Activated naive CD4-positive, alpha-beta T cell treated with anti-CD3 and anti-CD28 coated beads, Interleukin-2, amount 10 ng/mL, durations not matched to agents 7 days and 5 days (primary cell): ENCODE measurements at regions not wholly inside any gene's neighbourhood (a gene's known extent, or its start where the extent isn't known, plus 50 kb on each side); places are given as distances from the start of the nearest gene placed in this dataset.

ENCODE experiments used
- CTCF ChIA-PET: fragments of 350-600 bp; sonication (Branson Sonifier 250); formaldehyde crosslinking; loops from one replicate; lab custom pipeline; 2021; ENCODE audit warnings: antibody characterized with exemption; lab: Charles Lee
- DNase-seq: peaks from one replicate; pipeline ENCODE4 v3.0.0-alpha.2; 2020
- H3K27ac Mint-ChIP-seq: one replicate; pipeline ENCODE4 v1.8.0; 2021; ENCODE audit warnings: mild to moderate bottlenecking, moderate library complexity, mixed read lengths
- H3K27me3 Mint-ChIP-seq: one replicate; pipeline ENCODE4 v1.8.0; 2021; ENCODE audit warnings: mild to moderate bottlenecking, mixed read lengths
- H3K36me3 Mint-ChIP-seq: one replicate; pipeline ENCODE4 v1.8.0; 2021; ENCODE audit warnings: mixed read lengths
- H3K4me1 Mint-ChIP-seq: one replicate; pipeline ENCODE4 v1.8.0; 2021; ENCODE audit warnings: mixed read lengths
- H3K4me3 Mint-ChIP-seq: one replicate; pipeline ENCODE4 v1.8.0; 2021; ENCODE audit warnings: mild to moderate bottlenecking, moderate library complexity, mixed read lengths
- H3K9me3 Mint-ChIP-seq: one replicate; pipeline ENCODE4 v1.8.0; 2021; ENCODE audit warnings: mixed read lengths

- DNase-seq: no peak
- Mint-ChIP-seq H3K27ac (no peak overlapping the region), H3K36me3 (no peaks in the 10 kb centered on the region), H3K9me3 (no peaks in the 10 kb centered on the region), H3K4me1 (no peaks in the 10 kb centered on the region), H3K4me3 (no peak overlapping the region), H3K27me3 (peaks cover 8% of the 10 kb centered on the region)
- CTCF ChIA-PET: interaction anchor here (0.6 to 0.7 kb wide), 2 partner anchors 20 to 188 kb away, joined by 3 to 5 read pairs; no protein-coding TSS in a partner anchor
These were observed 285.0 kb upstream of the C2CD4B start for GRCh38 chr15:62450061-62450460.

- peaks cover 8% of the 10 kb centered on the region for H3K27me3 Mint-ChIP-seq
- CTCF ChIA-PET: no interaction called here
These were observed 286.9 kb upstream of the C2CD4B start for GRCh38 chr15:62452026-62452425.

GRCh38 chr15:62452667-62453066 is 287.6 kb upstream of the C2CD4B start:
- Mint-ChIP-seq H3K4me3 (no peak overlapping the region), H3K4me1 (no peaks in the 10 kb centered on the region), H3K36me3 (no peaks in the 10 kb centered on the region), H3K9me3 (no peaks in the 10 kb centered on the region), H3K27ac (no peak overlapping the region), H3K27me3 (peaks cover 8% of the 10 kb centered on the region)
- CTCF ChIA-PET: no interaction called here
- no peak for DNase-seq

More at GRCh38 chr15:62452026-62452425, 286.9 kb upstream of the C2CD4B start:
- no peaks in the 10 kb centered on the region for H3K9me3 Mint-ChIP-seq
- H3K27ac Mint-ChIP-seq: no peak overlapping the region
- H3K36me3 Mint-ChIP-seq: no peaks in the 10 kb centered on the region
- no peak overlapping the region for H3K4me3 Mint-ChIP-seq
- no peak for DNase-seq
- no peaks in the 10 kb centered on the region for H3K4me1 Mint-ChIP-seq

- DNase-seq: no peak
- Mint-ChIP-seq H3K4me3 (no peak overlapping the region), H3K27ac (no peak overlapping the region), H3K4me1 (no peaks in the 10 kb centered on the region), H3K9me3 (no peaks in the 10 kb centered on the region), H3K36me3 (no peaks in the 10 kb centered on the region), H3K27me3 (peaks cover 8% of the 10 kb centered on the region)
- CTCF ChIA-PET: no interaction called here
These were observed 288.3 kb upstream of the C2CD4B start for GRCh38 chr15:62453375-62453774.

- no peaks in the 10 kb centered on the region for H3K9me3 Mint-ChIP-seq
- DNase-seq: no peak
- peaks cover 8% of the 10 kb centered on the region for H3K27me3 Mint-ChIP-seq
- CTCF ChIA-PET: no interaction called here
- H3K36me3 Mint-ChIP-seq: no peaks in the 10 kb centered on the region
- H3K4me3 Mint-ChIP-seq: no peak overlapping the region
- no peaks in the 10 kb centered on the region for H3K4me1 Mint-ChIP-seq
- no peak overlapping the region for H3K27ac Mint-ChIP-seq
These were observed 288.9 kb upstream of the C2CD4B start for GRCh38 chr15:62453981-62454380.

- Mint-ChIP-seq H3K27ac (no peak overlapping the region), H3K4me3 (no peak overlapping the region)
- CTCF ChIA-PET: no interaction called here
These were observed 289.6 kb upstream of the C2CD4B start for GRCh38 chr15:62454567-62455172.

GRCh38 chr15:62455441-62455921 is 290.4 kb upstream of the C2CD4B start:
- no peak for DNase-seq
- CTCF ChIA-PET: no interaction called here
- Mint-ChIP-seq H3K27ac (no peak overlapping the region), H3K4me3 (no peak overlapping the region), H3K4me1 (no peaks in the 10 kb centered on the region), H3K36me3 (no peaks in the 10 kb centered on the region), H3K9me3 (no peaks in the 10 kb centered on the region), H3K27me3 (peaks cover 4% of the 10 kb centered on the region)

More at GRCh38 chr15:62454567-62455172, 289.6 kb upstream of the C2CD4B start:
- Mint-ChIP-seq H3K9me3 (no peaks in the 10 kb centered on the region), H3K27me3 (peaks cover 8% of the 10 kb centered on the region), H3K36me3 (no peaks in the 10 kb centered on the region), H3K4me1 (no peaks in the 10 kb centered on the region)
- no peak for DNase-seq

- H3K9me3 Mint-ChIP-seq: no peaks in the 10 kb centered on the region
- no peaks in the 10 kb centered on the region for H3K36me3 Mint-ChIP-seq
- no peak for DNase-seq
- H3K4me3 Mint-ChIP-seq: no peak overlapping the region
- no peaks in the 10 kb centered on the region for H3K27me3 Mint-ChIP-seq
- H3K4me1 Mint-ChIP-seq: no peaks in the 10 kb centered on the region
- CTCF ChIA-PET: no interaction called here
- H3K27ac Mint-ChIP-seq: no peak overlapping the region
These were observed 291.2 kb upstream of the C2CD4B start for GRCh38 chr15:62456011-62456920.

- Mint-ChIP-seq H3K9me3 (no peaks in the 10 kb centered on the region), H3K27me3 (no peaks in the 10 kb centered on the region), H3K4me1 (no peaks in the 10 kb centered on the region), H3K4me3 (no peak overlapping the region), H3K27ac (no peak overlapping the region), H3K36me3 (no peaks in the 10 kb centered on the region)
- CTCF ChIA-PET: no interaction called here
- no peak for DNase-seq
These were observed 292.0 kb upstream of the C2CD4B start for GRCh38 chr15:62457100-62457499.

GRCh38 chr15:62459875-62460274 is 294.8 kb upstream of the C2CD4B start:
- H3K27ac Mint-ChIP-seq: no peak overlapping the region

GRCh38 chr15:62462268-62462667 is 297.2 kb upstream of the C2CD4B start:
- no peaks in the 10 kb centered on the region for H3K4me1 Mint-ChIP-seq
- H3K27ac Mint-ChIP-seq: no peak overlapping the region
- CTCF ChIA-PET: no interaction called here
- no peak overlapping the region for H3K4me3 Mint-ChIP-seq
- no peak for DNase-seq
- H3K9me3 Mint-ChIP-seq: no peaks in the 10 kb centered on the region
- no peaks in the 10 kb centered on the region for H3K27me3 Mint-ChIP-seq
- H3K36me3 Mint-ChIP-seq: no peaks in the 10 kb centered on the region

More at GRCh38 chr15:62459875-62460274, 294.8 kb upstream of the C2CD4B start:
- Mint-ChIP-seq H3K9me3 (no peaks in the 10 kb centered on the region), H3K36me3 (no peaks in the 10 kb centered on the region), H3K4me1 (no peaks in the 10 kb centered on the region), H3K4me3 (no peak overlapping the region), H3K27me3 (no peaks in the 10 kb centered on the region)
- CTCF ChIA-PET: no interaction called here
- no peak for DNase-seq

- Mint-ChIP-seq H3K9me3 (no peaks in the 10 kb centered on the region), H3K27me3 (no peaks in the 10 kb centered on the region), H3K4me1 (no peaks in the 10 kb centered on the region)
These were observed 297.6 kb upstream of the C2CD4B start for GRCh38 chr15:62462721-62463120.

GRCh38 chr15:62464705-62465104 is 299.6 kb upstream of the C2CD4B start:
- CTCF ChIA-PET: no interaction called here
- no peak overlapping the region for H3K4me3 Mint-ChIP-seq
- H3K9me3 Mint-ChIP-seq: no peaks in the 10 kb centered on the region
- no peak for DNase-seq
- no peaks in the 10 kb centered on the region for H3K4me1 Mint-ChIP-seq
- H3K27ac Mint-ChIP-seq: no peak overlapping the region
- H3K36me3 Mint-ChIP-seq: no peaks in the 10 kb centered on the region
- no peaks in the 10 kb centered on the region for H3K27me3 Mint-ChIP-seq

More at GRCh38 chr15:62462721-62463120, 297.6 kb upstream of the C2CD4B start:
- no peak for DNase-seq
- Mint-ChIP-seq H3K36me3 (no peaks in the 10 kb centered on the region), H3K27ac (no peak overlapping the region), H3K4me3 (no peak overlapping the region)
- CTCF ChIA-PET: no interaction called here

- DNase-seq: no peak
- H3K9me3 Mint-ChIP-seq: no peaks in the 10 kb centered on the region
- H3K27ac Mint-ChIP-seq: no peak overlapping the region
- CTCF ChIA-PET: no interaction called here
- no peak overlapping the region for H3K4me3 Mint-ChIP-seq
- no peaks in the 10 kb centered on the region for H3K27me3 Mint-ChIP-seq
- no peaks in the 10 kb centered on the region for H3K4me1 Mint-ChIP-seq
- H3K36me3 Mint-ChIP-seq: no peaks in the 10 kb centered on the region
These were observed 300.1 kb upstream of the C2CD4B start for GRCh38 chr15:62465173-62465572.

- CTCF ChIA-PET: no interaction called here
- Mint-ChIP-seq H3K36me3 (no peaks in the 10 kb centered on the region), H3K4me1 (no peaks in the 10 kb centered on the region), H3K4me3 (no peak overlapping the region), H3K27me3 (no peaks in the 10 kb centered on the region), H3K9me3 (no peaks in the 10 kb centered on the region), H3K27ac (no peak overlapping the region)
- DNase-seq: no peak
These were observed 304.4 kb upstream of the C2CD4B start for GRCh38 chr15:62469478-62469873.
